ENCODE measurements at regions not wholly inside any gene's neighbourhood (a gene's known extent, or its start where the extent isn't known, plus 50 kb on each side); places are given as distances from the start of the nearest gene placed in this dataset.

- no peak for DNase-seq (ENCODE audit: low read depth)
- TF ChIP-seq, protein P1, sequence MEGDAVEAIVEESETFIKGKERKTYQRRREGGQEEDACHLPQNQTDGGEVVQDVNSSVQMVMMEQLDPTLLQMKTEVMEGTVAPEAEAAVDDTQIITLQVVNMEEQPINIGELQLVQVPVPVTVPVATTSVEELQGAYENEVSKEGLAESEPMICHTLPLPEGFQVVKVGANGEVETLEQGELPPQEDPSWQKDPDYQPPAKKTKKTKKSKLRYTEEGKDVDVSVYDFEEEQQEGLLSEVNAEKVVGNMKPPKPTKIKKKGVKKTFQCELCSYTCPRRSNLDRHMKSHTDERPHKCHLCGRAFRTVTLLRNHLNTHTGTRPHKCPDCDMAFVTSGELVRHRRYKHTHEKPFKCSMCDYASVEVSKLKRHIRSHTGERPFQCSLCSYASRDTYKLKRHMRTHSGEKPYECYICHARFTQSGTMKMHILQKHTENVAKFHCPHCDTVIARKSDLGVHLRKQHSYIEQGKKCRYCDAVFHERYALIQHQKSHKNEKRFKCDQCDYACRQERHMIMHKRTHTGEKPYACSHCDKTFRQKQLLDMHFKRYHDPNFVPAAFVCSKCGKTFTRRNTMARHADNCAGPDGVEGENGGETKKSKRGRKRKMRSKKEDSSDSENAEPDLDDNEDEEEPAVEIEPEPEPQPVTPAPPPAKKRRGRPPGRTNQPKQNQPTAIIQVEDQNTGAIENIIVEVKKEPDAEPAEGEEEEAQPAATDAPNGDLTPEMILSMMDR (IDR thresholded peaks at IDR 0.05; ENCODE audit: insufficient read depth, low read depth, low read length, missing control alignments), result no peak
- H3K4me3 ChIP-seq (ENCODE audit: low read length), result no peak overlapping the region
Observed at GRCh38 chr10:124157271-124157681, 63.9 kb upstream of the CHST15 start.

- TF ChIP-seq, protein P1 (IDR thresholded peaks at IDR 0.05; ENCODE audit: insufficient read depth, low read depth, low read length, missing control alignments), result no peak
- H3K4me3 ChIP-seq (ENCODE audit: low read length), result no peak overlapping the region
- no peak for DNase-seq (ENCODE audit: low read depth)
Observed at GRCh38 chr10:124156524-124157260, 63.3 kb upstream of the CHST15 start.

GRCh38 chr10:124155781-124156435, 62.5 kb upstream of the CHST15 start:
- TF ChIP-seq, protein P1 (IDR thresholded peaks at IDR 0.05; ENCODE audit: insufficient read depth, low read depth, low read length, missing control alignments), result no peak
- DNase-seq (ENCODE audit: low read depth), result no peak
- H3K4me3 ChIP-seq (ENCODE audit: low read length), result no peak overlapping the region

- peak overlapping the region; percentile 18 for H3K4me3 ChIP-seq (ENCODE audit: low read length)
- TF ChIP-seq, protein P1 (IDR thresholded peaks at IDR 0.05; ENCODE audit: insufficient read depth, low read depth, low read length, missing control alignments), result peak; percentile 17
- DNase-seq (ENCODE audit: low read depth), result peak; percentile 98
Observed at GRCh38 chr10:124153023-124153826, 59.8 kb upstream of the CHST15 start.

GRCh38 chr10:124152139-124153022, 59.0 kb upstream of the CHST15 start:
- DNase-seq (ENCODE audit: low read depth), result peak; percentile 85
- H3K4me3 ChIP-seq (ENCODE audit: low read length), result peak overlapping the region; percentile 18
- TF ChIP-seq, protein P1 (IDR thresholded peaks at IDR 0.05; ENCODE audit: insufficient read depth, low read depth, low read length, missing control alignments), result no peak

DNA sequence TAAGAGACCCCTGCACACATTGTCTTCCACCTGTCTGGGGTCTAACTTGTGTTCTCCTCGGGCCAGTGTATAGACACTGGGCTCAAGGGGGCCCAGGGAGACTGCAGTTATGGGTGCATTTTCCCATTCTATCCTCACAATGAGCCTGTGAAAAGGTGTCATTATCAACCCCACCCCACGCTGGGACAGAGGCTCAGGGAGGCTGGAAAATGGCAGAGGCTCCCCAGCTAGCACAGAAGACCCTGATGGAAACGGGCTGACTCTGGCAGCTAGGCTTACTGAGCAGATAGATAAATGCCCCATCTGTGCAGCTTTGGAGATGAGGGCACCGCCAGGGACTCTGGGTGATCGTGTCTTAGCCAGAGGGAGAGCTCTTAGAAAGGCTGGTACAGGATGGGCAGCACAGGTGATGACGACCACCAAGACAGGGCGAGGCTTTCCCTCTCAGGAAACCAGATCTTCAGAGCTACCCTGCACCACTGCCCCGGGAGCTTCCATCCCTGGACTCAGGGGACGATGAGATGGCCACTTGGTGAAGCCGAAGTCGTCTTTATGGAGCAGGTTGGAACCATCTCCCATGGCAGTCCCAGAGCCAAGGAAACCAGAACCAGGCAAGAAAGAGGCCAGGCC, 58.2 kb upstream of the CHST15 start:
- TF ChIP-seq, protein P1 (IDR thresholded peaks at IDR 0.05; ENCODE audit: insufficient read depth, low read depth, low read length, missing control alignments), result no peak
- no peak for DNase-seq (ENCODE audit: low read depth)

More for the DNA sequence above, 58.2 kb upstream of the CHST15 start:
- H3K4me3 ChIP-seq (ENCODE audit: low read length), result no peak overlapping the region
